ENCODE measurements at regions not wholly inside any gene's neighbourhood (a gene's known extent, or its start where the extent isn't known, plus 50 kb on each side); places are given as distances from the start of the nearest gene placed in this dataset.
"Not testable (repeated sequence)": the region's sequence is repeated elsewhere in the genome, so short reads cannot be mapped to it uniquely, and the experiment has no call there.

GRCh38 chr7:81256991-81257390, 338.1 kb upstream of the SEMA3C start:
- TF ChIP-seq MAX (IDR thresholded peaks at IDR 0.05): no peak
- TF ChIP-seq RAD21 (IDR thresholded peaks at IDR 0.05): peak; percentile 57 to 59
- 46% methylated on average over 7 of the region's 7 CpGs for WGBS
- H3K27ac ChIP-seq (ENCODE audit: low read depth in 1 of 2, low read length in 2 of 2): no peak overlapping the region
- peaks cover 0 to 2% (median 0%) of the 10 kb centered on the region in 4 donors for H3K9me3 ChIP-seq (ENCODE audit: control insufficient read depth in 4 of 4, low read length in 3 of 4)
- no peaks in the 10 kb centered on the region for H3K36me3 ChIP-seq (ENCODE audit: control insufficient read depth in 4 of 4, insufficient read depth in 3 of 4, low read depth in 1 of 4, low read length in 3 of 4)
- no peaks in the 10 kb centered on the region for H3K27me3 ChIP-seq (ENCODE audit: control insufficient read depth in 4 of 4, insufficient read depth in 4 of 4, low read length in 3 of 4)
- no peak overlapping the region for H3K9ac ChIP-seq (ENCODE audit: low read depth in 1 of 2, low read length in 2 of 2)
- no peaks in the 10 kb centered on the region for H3K4me1 ChIP-seq (ENCODE audit: control insufficient read depth in 4 of 4, insufficient read depth in 4 of 4, low read length in 3 of 4)
- DNase-seq (ENCODE audit: low spot score): no peak
- no peak overlapping the region for H3K4me3 ChIP-seq (ENCODE audit: low read depth in 1 of 3, low read length in 3 of 3)

- TF ChIP-seq SP1 (IDR thresholded peaks at IDR 0.05) (no peak), ZBTB33 (IDR thresholded peaks at IDR 0.05) (no peak), ATF3 (IDR thresholded peaks at IDR 0.05) (no peak), RXRA (IDR thresholded peaks at IDR 0.05) (no peak), CTCF (IDR thresholded peaks at IDR 0.05; ENCODE audit: low read depth, low read length, missing input control) (no peak), NR2F2 (IDR thresholded peaks at IDR 0.05) (no peak), EGR1 (IDR thresholded peaks at IDR 0.05; ENCODE audit: low read depth in 2 of 2) (no peak), GABPA (IDR thresholded peaks at IDR 0.05 in 1 of 2, conservative IDR thresholded peaks at IDR 0.05 in 1 of 2) (no peak), FOXA1 (IDR thresholded peaks at IDR 0.05) (no peak), FOXA2 (IDR thresholded peaks at IDR 0.05) (no peak), MAX (IDR thresholded peaks at IDR 0.05) (no peak), TAF1 (conservative IDR thresholded peaks at IDR 0.05) (no peak), REST (IDR thresholded peaks at IDR 0.05) (no peak), RAD21 (IDR thresholded peaks at IDR 0.05) (no peak)
- H3K36me3 ChIP-seq (ENCODE audit: control insufficient read depth in 4 of 4, insufficient read depth in 3 of 4, low read depth in 1 of 4, low read length in 3 of 4): no peaks in the 10 kb centered on the region
- no peaks in the 10 kb centered on the region for H3K27me3 ChIP-seq (ENCODE audit: control insufficient read depth in 4 of 4, insufficient read depth in 4 of 4, low read length in 3 of 4)
- no peak overlapping the region for H3K4me3 ChIP-seq (ENCODE audit: low read depth in 1 of 3, low read length in 3 of 3)
- no peaks in the 10 kb centered on the region for H3K4me1 ChIP-seq (ENCODE audit: control insufficient read depth in 4 of 4, insufficient read depth in 4 of 4, low read length in 3 of 4)
- H3K9me3 ChIP-seq (ENCODE audit: control insufficient read depth in 4 of 4, low read length in 3 of 4): no peaks in the 10 kb centered on the region
- WGBS: 90% methylated on average over 3 of the region's 3 CpGs
- no peak overlapping the region for H3K27ac ChIP-seq (ENCODE audit: low read depth in 1 of 2, low read length in 2 of 2)
- no peak overlapping the region for H3K9ac ChIP-seq (ENCODE audit: low read depth in 1 of 2, low read length in 2 of 2)
- DNase-seq (ENCODE audit: low spot score): no peak
Observed at GRCh38 chr7:81248420-81248819, 329.6 kb upstream of the SEMA3C start.

- H3K4me3 ChIP-seq (ENCODE audit: low read depth in 1 of 3, low read length in 3 of 3); H3K4me1 ChIP-seq (ENCODE audit: control insufficient read depth in 4 of 4, insufficient read depth in 4 of 4, low read length in 3 of 4); H3K36me3 ChIP-seq (ENCODE audit: control insufficient read depth in 4 of 4, insufficient read depth in 3 of 4, low read depth in 1 of 4, low read length in 3 of 4); H3K27me3 ChIP-seq (ENCODE audit: control insufficient read depth in 4 of 4, insufficient read depth in 4 of 4, low read length in 3 of 4); DNase-seq (ENCODE audit: low spot score); H3K9me3 ChIP-seq (ENCODE audit: control insufficient read depth in 4 of 4, low read length in 3 of 4); H3K9ac ChIP-seq (ENCODE audit: low read depth in 1 of 2, low read length in 2 of 2); H3K27ac ChIP-seq (ENCODE audit: low read depth in 1 of 2, low read length in 2 of 2): not testable (repeated sequence)
- 77% methylated on average over 1 of the region's 1 CpG for WGBS
Observed at GRCh38 chr7:81247364-81247763, 328.5 kb upstream of the SEMA3C start.
